Stimulated activated naive CD8-positive, alpha-beta T cell treated with anti-CD3 and anti-CD28 coated beads, Interleukin-15, amount 100 ng/mL, for 72 hours (primary cell): ENCODE measurements at regions not wholly inside any gene's neighbourhood (a gene's known extent, or its start where the extent isn't known, plus 50 kb on each side); places are given as distances from the start of the nearest gene placed in this dataset.
A peak's percentile ranks its signal among the peaks of the same experiment; 100 is the strongest.

Source experiments
- ATAC-seq: fragments of 150-1000 bp; cut with Tn5 transposase; 2 replicates; pipeline ENCODE4 v1.10.0; 2021; ENCODE audit warnings: mild to moderate bottlenecking, moderate library complexity
- DNase-seq, 2 donors: peaks; one replicate each; pipeline ENCODE4 v3.0.0; 2021 to 2022
- H3K27ac Mint-ChIP-seq, 2 donors: one replicate each; pipeline ENCODE4 v1.8.0; 2022; ENCODE audit warnings: mild to moderate bottlenecking in 2 of 2, mixed read lengths in 2 of 2, moderate library complexity in 2 of 2
- H3K27me3 Mint-ChIP-seq: one replicate; pipeline ENCODE4 v1.8.0; 2022; ENCODE audit warnings: mixed read lengths
- H3K4me1 Mint-ChIP-seq: one replicate; pipeline ENCODE4 v1.8.0; 2022; ENCODE audit warnings: mild to moderate bottlenecking, mixed read lengths
- H3K4me3 Mint-ChIP-seq, 2 donors: one replicate each; pipeline ENCODE4 v1.8.0; 2022; ENCODE audit warnings: mild to moderate bottlenecking in 2 of 2, mixed read lengths in 2 of 2, moderate library complexity in 1 of 2
- H3K9me3 Mint-ChIP-seq, 2 donors: one replicate each; pipeline ENCODE4 v1.8.0; 2022; ENCODE audit warnings: mixed read lengths in 2 of 2

GRCh38 chr4:11175374-11175773 is 253.3 kb downstream of the HS3ST1 start:
- no peaks in the 10 kb centered on the region for H3K4me1 Mint-ChIP-seq
- DNase-seq (no peak), ATAC-seq (no peak)
- H3K9me3 Mint-ChIP-seq = no peaks in the 10 kb centered on the region
- H3K4me3 Mint-ChIP-seq = no peak overlapping the region
- H3K27me3 Mint-ChIP-seq = peaks cover 7% of the 10 kb centered on the region
- no peak overlapping the region for H3K27ac Mint-ChIP-seq

DNA sequence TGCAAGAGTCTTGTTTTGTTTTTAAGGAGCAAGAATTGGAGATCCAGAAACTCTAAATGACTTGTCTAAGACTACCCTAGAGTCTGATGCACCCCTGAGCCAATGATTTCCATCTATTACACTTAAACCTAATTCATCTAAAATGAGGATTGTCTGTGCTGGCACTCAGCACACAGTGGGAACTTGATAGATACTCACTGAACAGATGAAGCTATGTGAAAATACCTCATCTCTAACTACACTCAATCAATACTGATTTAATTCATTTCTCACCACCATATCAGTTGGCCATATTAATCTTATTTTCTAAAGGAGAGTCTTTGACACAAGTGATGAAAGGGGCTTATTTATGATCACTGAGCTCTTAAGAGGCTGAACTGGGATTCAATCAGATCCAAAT is 262.1 kb downstream of the HS3ST1 start:
- Mint-ChIP-seq H3K4me3 (no peak overlapping the region), H3K9me3 (peaks cover 0 to 6% of the 10 kb centered on the region in 2 donors), H3K27me3 (no peaks in the 10 kb centered on the region), H3K27ac (no peak overlapping the region), H3K4me1 (no peaks in the 10 kb centered on the region)
- DNase-seq (no peak), ATAC-seq (no peak)

GRCh38 chr4:11166034-11166433 is 262.7 kb downstream of the HS3ST1 start:
- Mint-ChIP-seq H3K27ac (no peak overlapping the region), H3K4me3 (no peak overlapping the region), H3K4me1 (no peaks in the 10 kb centered on the region), H3K27me3 (no peaks in the 10 kb centered on the region), H3K9me3 (peaks cover 0 to 6% of the 10 kb centered on the region in 2 donors)
- no peak for DNase-seq
- ATAC-seq = no peak

DNA sequence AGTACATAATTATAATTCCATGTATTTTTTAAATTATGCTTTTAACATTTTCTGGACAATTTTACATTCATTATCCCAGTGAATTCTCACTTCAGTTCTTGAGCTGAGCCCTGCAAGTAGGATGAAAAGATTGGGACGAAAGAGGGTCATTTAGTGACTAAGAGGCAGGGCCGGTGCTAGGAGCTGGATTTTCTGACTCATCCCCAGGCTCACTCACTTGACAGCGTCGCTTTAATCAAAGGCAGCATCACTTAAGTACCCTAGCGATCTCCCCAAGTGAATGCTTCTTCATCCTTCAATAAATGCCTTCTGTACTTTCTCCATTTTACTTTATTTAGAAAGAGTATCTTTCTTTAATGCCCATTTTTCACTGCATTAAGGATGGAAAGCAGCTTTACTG is 263.6 kb downstream of the HS3ST1 start:
- Mint-ChIP-seq H3K27me3 (no peaks in the 10 kb centered on the region), H3K27ac (no peak overlapping the region), H3K4me3 (no peak overlapping the region), H3K4me1 (no peaks in the 10 kb centered on the region), H3K9me3 (peaks cover 0 to 6% of the 10 kb centered on the region in 2 donors)
- ATAC-seq (no peak), DNase-seq (no peak)

DNA sequence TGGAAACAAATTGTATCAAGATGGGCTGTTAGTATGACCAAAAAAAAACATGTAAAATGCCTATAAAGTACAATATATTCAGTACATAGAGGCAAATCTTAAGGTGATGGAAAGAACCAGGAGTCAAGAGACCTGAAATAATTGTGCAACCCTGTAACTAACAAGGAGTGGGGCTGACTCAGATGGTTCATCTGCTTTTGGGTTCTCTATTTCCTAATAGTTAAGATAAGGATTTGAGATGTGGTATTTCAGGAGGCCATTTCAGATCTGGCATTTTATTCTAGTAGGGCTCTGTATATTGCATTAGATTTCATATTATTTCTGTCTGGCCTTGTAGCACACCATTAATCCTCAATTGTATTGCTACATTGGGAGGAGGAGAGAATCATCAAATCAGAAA is 268.4 kb downstream of the HS3ST1 start:
- H3K4me1 Mint-ChIP-seq = no peaks in the 10 kb centered on the region
- no peak overlapping the region for H3K4me3 Mint-ChIP-seq
- DNase-seq (no peak), ATAC-seq (no peak)
- H3K27me3 Mint-ChIP-seq = peaks cover 10% of the 10 kb centered on the region
- H3K27ac Mint-ChIP-seq = no peak overlapping the region
- H3K9me3 Mint-ChIP-seq = peaks cover 0 to 6% of the 10 kb centered on the region in 2 donors

- H3K4me1 Mint-ChIP-seq = no peaks in the 10 kb centered on the region
- DNase-seq (no peak), ATAC-seq (no peak)
- H3K27ac Mint-ChIP-seq = no peak overlapping the region
- H3K4me3 Mint-ChIP-seq = no peak overlapping the region
- H3K9me3 Mint-ChIP-seq = peaks cover 0 to 6% of the 10 kb centered on the region in 2 donors
- peaks cover 14% of the 10 kb centered on the region for H3K27me3 Mint-ChIP-seq
Measured at GRCh38 chr4:11158971-11159370, 269.7 kb downstream of the HS3ST1 start.

- Mint-ChIP-seq H3K4me1 (no peaks in the 10 kb centered on the region), H3K27ac (no peak overlapping the region), H3K27me3 (peaks cover 21% of the 10 kb centered on the region), H3K4me3 (no peak overlapping the region), H3K9me3 (no peaks in the 10 kb centered on the region)
- no peak for ATAC-seq
- no peak for DNase-seq
Measured at GRCh38 chr4:11155208-11155867, 273.4 kb downstream of the HS3ST1 start.

- Mint-ChIP-seq H3K27ac (no peak overlapping the region), H3K9me3 (no peaks in the 10 kb centered on the region), H3K27me3 (peaks cover 21% of the 10 kb centered on the region), H3K4me3 (no peak overlapping the region), H3K4me1 (peaks cover 8% of the 10 kb centered on the region)
- no peak for ATAC-seq
- DNase-seq = no peak
Measured at GRCh38 chr4:11153171-11153750, 275.4 kb downstream of the HS3ST1 start.

DNA sequence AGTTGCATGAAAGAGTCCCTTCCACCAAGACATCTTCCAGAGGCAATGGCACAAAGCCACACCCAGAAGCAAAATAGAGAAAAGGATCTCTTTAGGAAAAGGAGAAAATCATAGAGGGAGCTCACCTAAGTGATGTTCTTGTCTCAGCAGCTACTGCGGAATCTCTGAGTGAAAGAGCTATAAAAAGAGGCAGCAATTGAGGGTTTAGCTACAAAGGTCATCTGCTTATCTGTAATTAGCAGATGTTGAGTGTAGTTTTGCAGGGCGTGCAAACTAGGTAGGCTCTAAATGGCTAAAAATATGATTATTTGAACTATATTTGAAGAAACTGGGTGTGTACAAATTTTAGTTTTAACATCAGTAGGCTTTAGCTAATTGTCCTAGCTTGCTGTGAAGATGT is 276.0 kb downstream of the HS3ST1 start:
- peaks cover 21% of the 10 kb centered on the region for H3K27me3 Mint-ChIP-seq
- ATAC-seq (no peak), DNase-seq (no peak)
- peaks cover 8% of the 10 kb centered on the region for H3K4me1 Mint-ChIP-seq
- no peaks in the 10 kb centered on the region for H3K9me3 Mint-ChIP-seq
- H3K4me3 Mint-ChIP-seq = no peak overlapping the region
- no peak overlapping the region for H3K27ac Mint-ChIP-seq

GRCh38 chr4:11151500-11151899 is 277.2 kb downstream of the HS3ST1 start:
- ATAC-seq (no peak), DNase-seq (no peak)
- Mint-ChIP-seq H3K4me1 (peaks cover 8% of the 10 kb centered on the region), H3K4me3 (no peak overlapping the region), H3K9me3 (no peaks in the 10 kb centered on the region), H3K27me3 (peaks cover 21% of the 10 kb centered on the region), H3K27ac (no peak overlapping the region)

DNA sequence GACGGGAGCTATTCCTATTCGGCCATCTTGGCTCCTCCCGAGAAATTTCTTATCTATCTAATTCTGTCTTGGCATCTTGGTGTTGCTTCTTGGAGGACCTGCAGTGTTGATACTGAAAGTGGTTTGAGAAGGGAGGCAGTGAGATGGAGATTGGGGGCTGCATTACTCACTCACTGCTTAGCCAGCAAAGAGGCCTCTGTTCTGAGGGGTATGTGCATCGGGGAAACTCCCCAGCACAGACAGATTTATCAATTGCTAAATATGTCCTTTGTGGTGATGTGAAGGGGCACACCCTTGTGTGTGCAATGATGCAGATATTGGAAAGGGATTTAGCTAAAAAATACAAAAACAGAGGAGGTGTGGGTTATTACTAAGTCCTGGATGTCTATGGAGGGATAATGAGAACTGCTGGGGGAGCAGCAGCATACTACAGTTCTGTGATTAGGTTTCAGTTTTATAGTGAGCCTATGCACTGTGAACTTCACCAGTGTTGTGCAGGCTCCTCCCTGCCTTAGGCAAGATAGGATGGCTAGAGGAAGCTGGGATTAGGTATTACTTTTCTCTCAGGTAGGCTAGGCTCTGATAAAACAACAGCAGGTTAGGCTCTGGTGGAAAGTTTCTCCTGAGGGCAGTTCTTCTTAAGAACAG is 279.0 kb downstream of the HS3ST1 start:
- ATAC-seq (peak; percentile 48), DNase-seq (no peak)
- Mint-ChIP-seq H3K27me3 (peaks cover 7% of the 10 kb centered on the region), H3K27ac (no peak overlapping the region), H3K4me1 (peaks cover 8% of the 10 kb centered on the region), H3K9me3 (no peaks in the 10 kb centered on the region), H3K4me3 (peak overlapping the region in 1 of 2 donors; percentile 51)

DNA sequence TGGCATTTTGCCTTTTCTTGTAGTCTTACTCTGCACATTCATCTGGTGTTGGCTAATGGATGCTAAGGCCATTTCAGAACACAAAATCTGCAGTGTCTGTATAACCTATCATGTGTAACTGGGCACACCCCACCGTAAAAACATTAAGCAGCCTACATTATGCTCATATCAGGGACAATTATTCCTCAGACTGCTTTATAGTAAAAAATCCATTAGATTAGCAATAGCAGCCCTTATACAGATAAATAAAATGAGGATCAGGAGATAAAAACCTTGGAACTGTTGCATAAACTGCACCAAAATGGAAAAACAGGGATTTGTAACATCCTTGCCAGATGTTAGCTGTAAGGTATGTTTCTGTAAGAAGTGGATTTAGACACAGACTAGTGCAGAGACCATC is 288.8 kb downstream of the HS3ST1 start:
- no peaks in the 10 kb centered on the region for H3K9me3 Mint-ChIP-seq
- DNase-seq (no peak), ATAC-seq (no peak)
- no peaks in the 10 kb centered on the region for H3K27me3 Mint-ChIP-seq
- H3K27ac Mint-ChIP-seq = no peak overlapping the region
- H3K4me1 Mint-ChIP-seq = no peaks in the 10 kb centered on the region
- no peak overlapping the region for H3K4me3 Mint-ChIP-seq

GRCh38 chr4:11138964-11139363 is 289.7 kb downstream of the HS3ST1 start:
- Mint-ChIP-seq H3K4me1 (no peaks in the 10 kb centered on the region), H3K27ac (no peak overlapping the region), H3K4me3 (no peak overlapping the region), H3K9me3 (no peaks in the 10 kb centered on the region), H3K27me3 (no peaks in the 10 kb centered on the region)
- ATAC-seq (no peak), DNase-seq (no peak)

- Mint-ChIP-seq H3K9me3 (peaks cover 0 to 12% of the 10 kb centered on the region in 2 donors), H3K27me3 (no peaks in the 10 kb centered on the region), H3K4me3 (no peak overlapping the region), H3K27ac (no peak overlapping the region), H3K4me1 (no peaks in the 10 kb centered on the region)
- ATAC-seq = no peak
- DNase-seq = no peak
Measured at GRCh38 chr4:11134705-11135104, 294.0 kb downstream of the HS3ST1 start.

- H3K27me3 Mint-ChIP-seq = no peaks in the 10 kb centered on the region
- H3K4me3 Mint-ChIP-seq = no peak overlapping the region
- peaks cover 0 to 12% of the 10 kb centered on the region in 2 donors for H3K9me3 Mint-ChIP-seq
- H3K4me1 Mint-ChIP-seq = no peaks in the 10 kb centered on the region
- no peak overlapping the region for H3K27ac Mint-ChIP-seq
- no peak for DNase-seq
- no peak for ATAC-seq
Measured at GRCh38 chr4:11133868-11134267, 294.8 kb downstream of the HS3ST1 start.

DNA sequence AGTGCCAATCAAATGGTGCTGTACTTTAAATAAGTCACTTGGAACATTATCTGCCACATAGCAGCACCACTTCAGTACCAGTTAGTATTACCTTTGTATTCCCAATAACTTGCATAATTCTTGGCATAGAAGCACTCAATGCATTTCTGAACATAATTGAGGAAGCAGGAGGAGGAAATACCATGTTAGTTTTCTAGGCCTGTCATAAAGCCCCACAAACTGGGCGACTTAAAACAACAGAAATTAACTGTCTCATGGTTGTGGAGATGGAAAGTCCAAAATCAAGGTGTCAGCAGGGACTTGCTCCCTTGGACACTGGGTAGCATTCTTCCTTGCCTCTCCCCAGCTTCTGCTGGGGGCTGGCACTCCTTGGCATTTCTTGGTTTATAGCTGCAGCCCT is 296.2 kb downstream of the HS3ST1 start:
- DNase-seq (no peak), ATAC-seq (no peak)
- Mint-ChIP-seq H3K27me3 (no peaks in the 10 kb centered on the region), H3K9me3 (peaks cover 0 to 12% of the 10 kb centered on the region in 2 donors), H3K4me3 (no peak overlapping the region), H3K4me1 (no peaks in the 10 kb centered on the region), H3K27ac (no peak overlapping the region)
